ENCODE measurements at regions not wholly inside any gene's neighbourhood (a gene's known extent, or its start where the extent isn't known, plus 50 kb on each side); places are given as distances from the start of the nearest gene placed in this dataset.
"Not testable (repeated sequence)": the region's sequence is repeated elsewhere in the genome, so short reads cannot be mapped to it uniquely, and the experiment has no call there.

- DNase-seq (ENCODE audit: low read depth): not testable (repeated sequence)
Measured at GRCh38 chr15:69684823-69685222, 232.2 kb downstream of the RPLP1 start.

- DNase-seq (ENCODE audit: low read depth): no peak
Measured at GRCh38 chr15:69685512-69686452, 233.2 kb downstream of the RPLP1 start.

- no peak for DNase-seq (ENCODE audit: low read depth)
Measured at GRCh38 chr15:69686626-69687025, 234.0 kb downstream of the RPLP1 start.

- no peak for DNase-seq (ENCODE audit: low read depth)
Measured at GRCh38 chr15:69689133-69689532, 236.5 kb downstream of the RPLP1 start.

GRCh38 chr15:69691307-69692015 lies 238.8 kb downstream of the RPLP1 start:
- no peak for DNase-seq (ENCODE audit: low read depth)

- DNase-seq (ENCODE audit: low read depth): no peak
Measured at GRCh38 chr15:69692342-69692741, 239.7 kb downstream of the RPLP1 start.

GRCh38 chr15:69693059-69693458 lies 240.4 kb downstream of the RPLP1 start:
- no peak for DNase-seq (ENCODE audit: low read depth)

- DNase-seq (ENCODE audit: low read depth): no peak
Measured at GRCh38 chr15:69696946-69697345, 244.3 kb downstream of the RPLP1 start.

- DNase-seq (ENCODE audit: low read depth): no peak
Measured at GRCh38 chr15:69697916-69698315, 245.3 kb downstream of the RPLP1 start.

- no peak for DNase-seq (ENCODE audit: low read depth)
Measured at GRCh38 chr15:69699096-69699495, 246.5 kb downstream of the RPLP1 start.

- DNase-seq (ENCODE audit: low read depth): no peak
Measured at GRCh38 chr15:69700380-69700779, 247.8 kb downstream of the RPLP1 start.

- DNase-seq (ENCODE audit: low read depth): no peak
Measured at GRCh38 chr15:69701198-69701597, 248.6 kb downstream of the RPLP1 start.

GRCh38 chr15:69703532-69704187 lies 251.0 kb downstream of the RPLP1 start:
- DNase-seq (ENCODE audit: low read depth): no peak

GRCh38 chr15:69704229-69704628 lies 251.6 kb downstream of the RPLP1 start:
- no peak for DNase-seq (ENCODE audit: low read depth)

- no peak for DNase-seq (ENCODE audit: low read depth)
Measured at GRCh38 chr15:69704700-69705099, 252.1 kb downstream of the RPLP1 start.

- DNase-seq (ENCODE audit: low read depth): no peak
Measured at GRCh38 chr15:69706353-69707097, 253.9 kb downstream of the RPLP1 start.

- not testable (repeated sequence) for DNase-seq (ENCODE audit: low read depth)
Measured at GRCh38 chr15:69707241-69707640, 254.6 kb downstream of the RPLP1 start.

- DNase-seq (ENCODE audit: low read depth): not testable (repeated sequence)
Measured at GRCh38 chr15:69708436-69709122, 256.0 kb downstream of the RPLP1 start.

- DNase-seq (ENCODE audit: low read depth): no peak
Measured at GRCh38 chr15:69712991-69713390, 260.4 kb downstream of the RPLP1 start.

GRCh38 chr15:69713726-69714559 lies 261.3 kb downstream of the RPLP1 start:
- DNase-seq (ENCODE audit: low read depth): peak; percentile 63

Measured in activated T-cell treated with anti-CD3 and anti-CD28 coated beads for 24 hours (primary cell).